Kidney (tissue), 13 donors: ENCODE measurements at regions not wholly inside any gene's neighbourhood (a gene's known extent, or its start where the extent isn't known, plus 50 kb on each side); places are given as distances from the start of the nearest gene placed in this dataset.

Source experiments
- DNase-seq, 5 donors: peaks; one replicate each; pipeline ENCODE4 v3.0.0-alpha.2; 2013 to 2020
- FAIRE-seq: peaks from 2 replicates; lab custom pipeline; 2012; peaks lifted over from hg19 to GRCh38; lab: Jason Lieb, UNC
- H3K27ac ChIP-seq, 2 donors: one replicate each; pipeline ENCODE4 v1.7.0; 2013; ENCODE audit warnings: low read depth in 2 of 2, low read length in 2 of 2, inconsistent platforms in 1 of 2
- H3K27me3 ChIP-seq: one replicate; pipeline ENCODE4 v1.7.1; 2013; ENCODE audit warnings: low read length, inconsistent platforms; ENCODE audit not compliant: control insufficient read depth, insufficient read depth
- H3K36me3 ChIP-seq, 3 donors: one replicate each; pipeline versions ENCODE4 v1.7.0 to v1.7.1; 2013; ENCODE audit warnings: low read length in 3 of 3, control low read depth in 1 of 3, inconsistent platforms in 1 of 3; ENCODE audit not compliant: insufficient read depth in 3 of 3, control insufficient read depth in 2 of 3
- H3K4me1 ChIP-seq, 3 donors: one replicate each; pipeline versions ENCODE4 v1.7.0 to v1.7.1; 2013; ENCODE audit warnings: low read length in 3 of 3, inconsistent platforms in 1 of 3, low read depth in 1 of 3; ENCODE audit not compliant: control insufficient read depth in 2 of 3, insufficient read depth in 2 of 3
- H3K4me3 ChIP-seq, 3 donors: one replicate each; pipeline versions ENCODE4 v1.7.0 to v1.8.1; 2013; ENCODE audit warnings: low read length in 3 of 3, control low read depth in 1 of 3, inconsistent platforms in 1 of 3
- H3K9ac ChIP-seq, 3 donors: one replicate each; pipeline versions ENCODE4 v1.7.0 to v1.7.1; 2013; ENCODE audit warnings: low read length in 3 of 3, control low read depth in 1 of 3, inconsistent platforms in 1 of 3
- H3K9me3 ChIP-seq, 3 donors: one replicate each; pipeline versions ENCODE4 v1.7.0 to v1.7.1; 2013; ENCODE audit warnings: low read length in 3 of 3, control low read depth in 1 of 3, inconsistent platforms in 1 of 3; ENCODE audit not compliant: control insufficient read depth in 2 of 3, insufficient read depth in 1 of 3
- intact Hi-C: fragments of 100-400 bp; cut with DNase I; formaldehyde crosslinking; loops from one replicate; pipeline ENCODE4 v1.11.1; 2022
- TF ChIP-seq, protein P1 (sequence below): IDR thresholded peaks from 3 replicates; pipeline ENCODE4 v1.5.1; 2012; ENCODE audit warnings: mild to moderate bottlenecking, moderate library complexity, borderline replicate concordance; ENCODE audit not compliant: insufficient read depth; ENCODE audit errors: extremely low read depth
- donor health status: control.
- donor health status: control.
- donor health status: control.
- donor health status: control.
- donor health status: control.
- donor health status: DM: yes; HTN: yes; CAD: no.
- donor health status: Normal renal cell carcinoma (clear cell type).

DNA sequence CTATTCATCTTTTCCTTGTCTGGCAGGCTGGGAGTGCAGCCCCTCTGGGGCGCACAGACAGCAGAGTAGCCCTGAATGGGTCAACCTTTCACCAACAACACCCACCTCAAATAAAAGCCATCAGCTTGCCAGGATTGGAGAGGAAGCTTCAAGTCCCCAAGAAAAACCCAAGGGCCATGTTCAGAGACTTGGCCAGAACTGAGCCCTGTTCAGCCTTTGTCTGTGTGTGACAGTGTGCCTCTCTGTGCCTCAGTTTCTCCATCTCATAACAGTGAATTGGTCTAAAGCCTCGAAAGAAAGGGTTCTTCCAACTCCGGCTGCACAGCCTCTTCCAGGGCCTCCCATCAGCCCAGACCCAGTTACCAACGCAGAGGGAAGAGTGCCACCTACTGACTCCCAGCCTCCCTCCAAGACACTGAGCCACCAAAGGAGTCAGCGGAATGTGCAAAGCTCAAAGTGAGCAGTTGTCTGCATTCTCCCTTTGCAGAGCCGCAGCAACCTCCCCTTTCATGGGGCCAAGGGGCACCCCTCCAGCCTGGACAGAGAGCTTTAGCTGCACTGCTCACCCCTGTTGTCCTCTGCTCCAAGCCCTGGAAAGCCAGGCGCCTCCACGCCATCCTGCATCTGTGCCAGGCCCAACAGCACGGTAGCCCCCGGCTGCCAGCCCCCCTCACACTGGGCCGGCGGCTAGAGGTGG is 82.7 kb upstream of the TOP1 start:
- Histone ChIP-seq H3K4me1 (no peaks in the 10 kb centered on the region), H3K9ac (no peak overlapping the region), H3K27me3 (no peaks in the 10 kb centered on the region), H3K4me3 (no peak overlapping the region), H3K9me3 (no peaks in the 10 kb centered on the region), H3K36me3 (no peaks in the 10 kb centered on the region), H3K27ac (no peak overlapping the region)
- DNase-seq (peak in 4 of 5 donors; percentile 85 to 93 (median 87)), FAIRE-seq (no peak)
- TF ChIP-seq, protein P1, sequence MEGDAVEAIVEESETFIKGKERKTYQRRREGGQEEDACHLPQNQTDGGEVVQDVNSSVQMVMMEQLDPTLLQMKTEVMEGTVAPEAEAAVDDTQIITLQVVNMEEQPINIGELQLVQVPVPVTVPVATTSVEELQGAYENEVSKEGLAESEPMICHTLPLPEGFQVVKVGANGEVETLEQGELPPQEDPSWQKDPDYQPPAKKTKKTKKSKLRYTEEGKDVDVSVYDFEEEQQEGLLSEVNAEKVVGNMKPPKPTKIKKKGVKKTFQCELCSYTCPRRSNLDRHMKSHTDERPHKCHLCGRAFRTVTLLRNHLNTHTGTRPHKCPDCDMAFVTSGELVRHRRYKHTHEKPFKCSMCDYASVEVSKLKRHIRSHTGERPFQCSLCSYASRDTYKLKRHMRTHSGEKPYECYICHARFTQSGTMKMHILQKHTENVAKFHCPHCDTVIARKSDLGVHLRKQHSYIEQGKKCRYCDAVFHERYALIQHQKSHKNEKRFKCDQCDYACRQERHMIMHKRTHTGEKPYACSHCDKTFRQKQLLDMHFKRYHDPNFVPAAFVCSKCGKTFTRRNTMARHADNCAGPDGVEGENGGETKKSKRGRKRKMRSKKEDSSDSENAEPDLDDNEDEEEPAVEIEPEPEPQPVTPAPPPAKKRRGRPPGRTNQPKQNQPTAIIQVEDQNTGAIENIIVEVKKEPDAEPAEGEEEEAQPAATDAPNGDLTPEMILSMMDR = peak; percentile 51
- intact Hi-C loops = loop anchor here (10.0 kb wide), 1 partner anchor 1061 kb away; no protein-coding TSS in a partner anchor

DNA sequence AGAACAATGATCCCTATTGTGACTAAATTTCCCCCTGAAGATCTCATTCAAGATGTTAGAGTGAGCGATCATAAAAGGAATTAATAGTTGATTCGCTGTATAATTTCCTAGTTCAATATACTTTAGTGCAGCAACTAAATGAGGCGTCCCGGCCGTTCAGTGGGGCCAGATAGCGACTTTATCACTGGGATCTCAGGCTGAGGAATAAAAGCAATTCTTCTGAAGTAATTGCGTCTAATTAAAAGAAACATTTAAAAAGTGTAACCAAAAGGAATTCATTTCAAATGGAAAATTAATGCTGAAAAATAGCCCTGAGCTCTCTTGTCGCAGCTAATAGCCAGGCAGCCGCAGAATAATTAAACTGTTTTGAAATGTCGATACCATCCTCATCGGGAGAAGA is 82.2 kb upstream of the TOP1 start:
- H3K4me1 ChIP-seq = no peaks in the 10 kb centered on the region
- H3K27me3 ChIP-seq = no peaks in the 10 kb centered on the region
- no peaks in the 10 kb centered on the region for H3K9me3 ChIP-seq
- TF ChIP-seq, protein P1 = no peak
- no peak overlapping the region for H3K9ac ChIP-seq
- intact Hi-C loops = loop anchor here (10.0 kb wide), 1 partner anchor 1062 kb away; no protein-coding TSS in a partner anchor
- no peak overlapping the region for H3K27ac ChIP-seq
- DNase-seq (no peak), FAIRE-seq (no peak)
- H3K4me3 ChIP-seq = no peak overlapping the region
- no peaks in the 10 kb centered on the region for H3K36me3 ChIP-seq

DNA sequence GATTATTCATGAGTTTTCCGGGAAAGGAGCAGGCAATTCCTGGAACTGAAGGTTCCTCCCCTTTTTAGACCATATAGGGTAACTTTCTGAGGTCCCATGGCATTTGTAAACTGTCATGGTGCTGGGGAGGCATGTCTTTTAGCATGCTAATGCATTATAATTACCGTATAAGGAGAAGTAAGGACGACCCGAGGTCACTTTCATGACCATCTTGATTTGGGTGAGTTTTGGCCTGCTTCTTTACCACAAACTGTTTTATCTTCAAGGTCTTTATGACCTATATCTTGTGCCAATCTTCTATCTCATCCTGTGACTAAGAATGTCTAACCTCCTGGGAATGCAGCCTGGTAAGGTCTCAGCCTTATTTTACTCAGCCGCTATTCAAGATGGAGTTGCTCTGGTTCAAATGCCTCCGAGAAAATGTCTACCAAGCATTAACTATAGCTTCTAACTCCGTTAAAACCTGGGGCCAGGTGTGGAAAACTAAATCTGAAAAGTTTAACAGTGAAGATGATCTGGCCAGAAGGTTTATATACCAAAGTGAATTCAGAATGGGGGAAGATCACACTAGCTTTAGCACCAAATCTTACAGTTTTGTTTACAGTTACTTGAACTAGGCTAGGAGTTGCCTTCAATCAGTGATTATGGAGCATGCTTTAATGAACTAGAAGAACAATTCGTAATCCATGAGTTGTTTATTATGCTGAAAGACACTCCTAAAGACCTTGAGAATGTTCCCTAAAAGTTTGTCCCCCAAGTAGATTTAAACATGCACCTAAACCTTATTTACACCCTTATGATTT is 80.0 kb upstream of the TOP1 start:
- no peak for FAIRE-seq

More for the DNA sequence above, 80.0 kb upstream of the TOP1 start:
- Histone ChIP-seq H3K36me3 (no peaks in the 10 kb centered on the region), H3K9ac (no peak overlapping the region), H3K4me1 (no peaks in the 10 kb centered on the region), H3K27ac (no peak overlapping the region), H3K27me3 (no peaks in the 10 kb centered on the region), H3K9me3 (no peaks in the 10 kb centered on the region), H3K4me3 (no peak overlapping the region)
- no peak for DNase-seq
- intact Hi-C loops = loop anchor here (10.0 kb wide), 1 partner anchor 1064 kb away; no protein-coding TSS in a partner anchor
- TF ChIP-seq, protein P1 = no peak
